Erythroblast (primary cell): ENCODE measurements at regions not wholly inside any gene's neighbourhood (a gene's known extent, or its start where the extent isn't known, plus 50 kb on each side); places are given as distances from the start of the nearest gene placed in this dataset.

Source experiments
- GATA1 ChIP-seq: IDR thresholded peaks from 2 replicates; pipeline ENCODE4 v1.6.1; 2011; ENCODE audit warnings: low read depth, mild to moderate bottlenecking, control low read depth, low read length, moderate library complexity
- POLR2A ChIP-seq: IDR thresholded peaks from 2 replicates; pipeline ENCODE4 v1.6.1; 2011; ENCODE audit warnings: mild to moderate bottlenecking, low read length

- no peak for TF ChIP-seq POLR2A
- TF ChIP-seq GATA1, result no peak
Measured at GRCh38 chr6:168823397-168824212, 382.6 kb downstream of the SMOC2 start.
